HG03103 (cell line): ENCODE measurements at regions not wholly inside any gene's neighbourhood (a gene's known extent, or its start where the extent isn't known, plus 50 kb on each side); places are given as distances from the start of the nearest gene placed in this dataset.
"Not testable (repeated sequence)": the region's sequence is repeated elsewhere in the genome, so short reads cannot be mapped to it uniquely, and the experiment has no call there.

Source experiments
- ATAC-seq: cut with Tn5 transposase; IDR thresholded peaks from one replicate; pipeline ENCODE4 v1.9.1; 2021; ENCODE audit warnings: low read depth; ENCODE audit not compliant: unreplicated experiment

DNA sequence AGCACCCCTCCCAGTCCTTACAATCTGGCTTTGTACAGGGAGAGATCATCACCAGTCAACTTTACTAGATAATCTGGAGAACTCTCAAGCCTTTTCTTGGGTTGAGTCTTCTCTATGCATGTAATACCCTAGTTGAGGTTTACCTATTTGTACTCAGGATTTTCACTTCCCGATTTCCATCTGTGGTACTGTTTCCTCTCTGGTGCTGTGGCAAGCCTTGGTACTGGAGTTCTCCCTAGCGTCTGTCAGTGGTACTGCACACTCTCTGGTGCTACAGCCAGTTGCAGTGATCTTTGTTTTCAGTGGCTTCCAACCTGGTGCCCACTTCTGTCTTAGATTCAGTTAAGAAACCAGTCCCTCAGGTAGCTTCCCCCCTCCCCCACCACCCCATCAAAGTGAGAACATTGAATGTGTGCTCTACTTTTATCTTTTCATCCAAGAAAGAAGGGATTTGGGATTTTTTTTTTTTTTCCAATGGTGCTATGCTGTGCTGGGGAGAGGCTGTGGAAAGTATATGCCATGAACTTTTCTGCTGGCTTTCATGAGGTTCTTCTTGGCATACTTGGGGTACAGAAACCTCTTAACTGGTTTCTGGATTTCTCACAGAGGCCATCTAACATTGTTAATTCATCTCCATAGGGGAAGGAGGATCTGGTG lies 69.4 kb upstream of the EVL start:
- peak; percentile 98 for ATAC-seq

DNA sequence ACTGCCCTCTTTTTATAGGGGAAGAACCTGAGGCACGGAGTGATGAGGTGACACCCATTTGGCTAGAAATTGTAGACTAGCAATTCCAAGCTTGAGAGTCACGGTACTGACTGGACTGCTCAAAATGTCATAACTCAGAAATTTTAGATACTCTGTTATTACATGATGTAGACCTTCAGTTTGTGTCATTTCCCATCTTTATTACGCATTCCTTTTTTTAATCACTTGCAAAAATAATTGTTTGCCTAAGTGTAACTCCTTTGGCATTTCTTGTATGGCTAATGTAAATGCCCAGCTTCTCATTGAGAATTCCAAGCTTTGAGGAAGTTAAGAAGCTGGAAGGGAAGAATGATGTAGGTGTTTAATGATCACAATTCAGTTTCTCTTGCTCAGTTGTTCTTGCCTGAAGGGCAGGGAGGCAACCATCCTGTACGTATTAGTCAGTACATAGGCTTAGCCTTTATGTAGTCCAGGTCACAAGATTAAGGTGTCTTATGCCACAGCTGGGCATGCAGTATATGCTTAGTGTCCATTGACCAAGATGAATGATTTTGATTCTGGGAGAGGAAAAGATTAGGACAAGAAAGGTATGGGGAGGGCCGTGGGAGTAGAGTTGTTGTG lies 68.2 kb upstream of the EVL start:
- no peak for ATAC-seq

DNA sequence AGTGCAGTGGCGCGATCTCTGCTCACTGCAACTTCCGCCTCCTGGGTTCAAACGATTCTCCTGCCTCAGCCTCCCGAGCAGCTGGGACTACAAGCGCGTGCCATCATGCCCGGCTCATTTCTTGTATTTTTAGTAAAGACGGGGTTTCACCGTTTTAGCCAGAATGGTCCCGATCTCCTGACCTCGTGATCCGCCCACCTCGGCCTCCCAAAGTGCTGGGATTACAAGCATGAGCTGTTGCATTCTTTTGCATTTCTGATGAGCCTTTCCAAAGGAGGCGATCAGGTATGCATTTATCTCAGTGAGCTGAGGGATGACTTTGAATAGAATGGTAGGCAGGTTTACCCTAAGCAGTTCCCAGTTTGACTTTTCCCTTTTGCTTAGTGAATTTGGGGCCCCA lies 64.8 kb upstream of the EVL start:
- not testable (repeated sequence) for ATAC-seq

DNA sequence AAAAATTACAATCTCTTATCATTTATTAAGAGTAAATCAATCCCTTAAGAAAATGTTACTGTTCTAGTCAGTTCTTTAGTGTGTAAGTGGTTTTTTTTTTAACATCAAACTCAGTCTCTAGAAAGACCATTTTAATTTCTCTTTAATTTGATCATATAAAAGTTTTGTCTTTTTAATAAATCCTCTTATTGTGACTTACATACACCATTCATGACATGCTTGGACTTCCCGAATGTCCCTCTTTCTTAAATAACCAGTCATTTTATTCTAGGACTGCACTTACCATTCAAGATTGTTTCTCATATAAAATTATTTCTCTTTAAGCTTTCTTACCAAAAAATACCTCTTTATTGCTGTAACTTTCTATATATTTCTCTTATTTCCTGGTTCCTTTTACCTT lies 60.8 kb upstream of the EVL start:
- ATAC-seq = no peak

- ATAC-seq = no peak
Measured at GRCh38 chr14:100007254-100007653, 58.0 kb upstream of the EVL start.

- ATAC-seq = not testable (repeated sequence)
Measured at GRCh38 chr14:100009802-100010201, 55.4 kb upstream of the EVL start.

- ATAC-seq = no peak
Measured at GRCh38 chr14:100010679-100011078, 54.5 kb upstream of the EVL start.

DNA sequence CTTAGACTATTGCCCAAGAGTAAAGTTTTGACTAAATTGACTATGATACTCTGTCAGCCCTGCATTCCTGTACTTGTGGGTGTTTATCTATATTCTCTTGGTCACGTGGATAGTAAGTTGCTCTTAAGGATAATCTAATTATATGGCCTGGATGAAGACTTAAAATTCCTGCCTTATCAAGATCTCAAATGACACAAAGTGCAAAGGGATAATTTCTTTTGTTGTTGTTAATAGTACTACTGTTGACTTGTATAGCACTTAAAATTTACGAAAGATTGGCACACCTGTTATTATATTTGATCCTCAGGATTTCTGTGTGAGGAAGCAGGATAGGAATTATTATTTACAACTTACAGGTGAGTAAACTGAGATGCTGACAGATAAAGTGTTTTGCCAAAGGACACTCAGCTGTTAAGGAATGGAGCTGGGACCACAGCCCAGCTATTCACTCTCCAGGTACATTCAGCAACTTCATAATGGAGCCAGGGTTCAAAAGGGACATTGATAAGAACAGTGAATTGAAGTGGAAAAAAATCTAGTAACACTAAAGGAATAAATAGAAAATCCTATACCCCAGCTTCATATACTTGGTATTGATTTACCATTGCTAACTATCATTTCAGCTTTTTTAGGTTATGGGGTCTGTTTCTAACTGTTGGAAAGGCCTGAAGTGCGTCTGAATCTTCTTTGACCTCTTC lies 53.4 kb upstream of the EVL start:
- no peak for ATAC-seq

DNA sequence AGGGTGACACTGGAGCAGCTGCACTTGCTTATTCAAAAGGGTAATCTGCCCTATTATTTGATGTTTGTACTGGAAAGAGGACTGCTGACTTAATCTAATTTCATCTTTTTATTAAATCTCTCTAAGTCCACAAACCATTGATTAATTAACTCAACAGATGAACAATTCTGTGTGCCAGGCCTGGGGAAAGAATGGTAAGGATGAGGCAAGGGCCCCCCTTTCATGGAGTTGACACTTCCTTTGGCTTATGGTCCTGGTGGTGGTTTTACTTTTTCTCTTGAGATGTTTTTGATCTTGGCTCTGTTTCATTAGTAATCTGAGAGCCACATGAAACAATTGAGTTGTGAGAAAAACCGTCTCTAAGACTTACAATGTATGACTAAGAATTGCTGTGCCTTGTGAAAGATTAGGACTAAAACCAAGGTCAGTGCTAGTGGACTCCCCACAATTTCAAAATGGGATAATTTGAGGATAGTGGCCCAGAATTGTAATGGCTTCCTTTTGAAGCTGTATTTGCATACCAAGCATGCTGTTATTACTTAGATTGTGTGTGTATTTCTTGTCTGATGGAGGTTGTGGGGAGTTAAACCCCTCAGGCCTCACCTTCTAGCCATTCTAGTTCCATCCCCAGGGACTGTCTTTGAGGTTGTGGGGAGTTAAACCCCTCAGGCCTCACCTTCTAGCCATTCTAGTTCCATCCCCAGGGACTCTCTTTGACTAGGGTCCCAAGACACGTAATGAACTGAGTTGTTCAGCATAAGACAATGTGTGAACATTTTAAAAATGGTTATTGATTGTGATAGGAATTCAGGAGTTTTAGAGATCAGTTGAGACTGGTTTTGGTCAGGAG lies 52.5 kb upstream of the EVL start:
- no peak for ATAC-seq

DNA sequence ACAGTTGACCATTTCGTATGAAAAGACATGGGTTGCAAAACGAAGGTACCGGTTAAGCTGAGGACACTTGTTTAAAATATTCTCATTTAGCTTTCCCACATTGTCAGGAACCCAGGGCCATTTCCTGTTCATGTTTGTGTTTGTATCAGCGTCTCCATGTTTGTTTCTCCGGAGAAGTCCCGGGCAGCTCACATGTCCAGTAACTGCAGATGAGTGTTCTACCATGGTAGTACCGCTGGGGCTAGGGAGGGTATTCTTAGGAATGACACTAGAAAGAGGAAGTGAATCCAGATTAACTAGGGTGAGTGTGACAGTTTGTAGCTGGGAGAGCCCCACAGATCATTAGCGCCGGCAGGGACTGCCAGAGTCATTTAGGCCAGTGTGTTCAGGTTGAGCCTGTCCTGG lies 50.0 kb upstream of the EVL start:
- ATAC-seq = peak; percentile 84
